ENCODE measurements at regions not wholly inside any gene's neighbourhood (a gene's known extent, or its start where the extent isn't known, plus 50 kb on each side); places are given as distances from the start of the nearest gene placed in this dataset.

- BruUV-seq (replicated peaks): no TSS peak
- Histone ChIP-seq H3K4me2 (no peak overlapping the region), H3K27ac (no peak overlapping the region), H3K27me3 (ENCODE audit: insufficient read depth, low read depth) (peaks cover 42% of the 10 kb centered on the region), H3K4me3 (no peak overlapping the region), H3F3A (ENCODE audit: insufficient read depth, low read depth) (no peaks in the 10 kb centered on the region), H3K79me2 (ENCODE audit: low read depth) (no peaks in the 10 kb centered on the region), H3K9me2 (ENCODE audit: insufficient read depth) (no peaks in the 10 kb centered on the region), H3K9me3 (ENCODE audit: insufficient read depth, low read depth) (no peaks in the 10 kb centered on the region), H4K20me1 (ENCODE audit: insufficient read depth) (no peaks in the 10 kb centered on the region; the same call in 1 of the 2 replicates), H3K36me3 (ENCODE audit: low read depth) (no peaks in the 10 kb centered on the region), H3K4me1 (replicated peaks; ENCODE audit: insufficient read depth) (no peaks in the 10 kb centered on the region), H2AFZ (no peak overlapping the region)
- intact Hi-C loops (cut with micrococcal nuclease; ENCODE audit: unreplicated experiment): no loop called here
- TF ChIP-seq, protein P1, sequence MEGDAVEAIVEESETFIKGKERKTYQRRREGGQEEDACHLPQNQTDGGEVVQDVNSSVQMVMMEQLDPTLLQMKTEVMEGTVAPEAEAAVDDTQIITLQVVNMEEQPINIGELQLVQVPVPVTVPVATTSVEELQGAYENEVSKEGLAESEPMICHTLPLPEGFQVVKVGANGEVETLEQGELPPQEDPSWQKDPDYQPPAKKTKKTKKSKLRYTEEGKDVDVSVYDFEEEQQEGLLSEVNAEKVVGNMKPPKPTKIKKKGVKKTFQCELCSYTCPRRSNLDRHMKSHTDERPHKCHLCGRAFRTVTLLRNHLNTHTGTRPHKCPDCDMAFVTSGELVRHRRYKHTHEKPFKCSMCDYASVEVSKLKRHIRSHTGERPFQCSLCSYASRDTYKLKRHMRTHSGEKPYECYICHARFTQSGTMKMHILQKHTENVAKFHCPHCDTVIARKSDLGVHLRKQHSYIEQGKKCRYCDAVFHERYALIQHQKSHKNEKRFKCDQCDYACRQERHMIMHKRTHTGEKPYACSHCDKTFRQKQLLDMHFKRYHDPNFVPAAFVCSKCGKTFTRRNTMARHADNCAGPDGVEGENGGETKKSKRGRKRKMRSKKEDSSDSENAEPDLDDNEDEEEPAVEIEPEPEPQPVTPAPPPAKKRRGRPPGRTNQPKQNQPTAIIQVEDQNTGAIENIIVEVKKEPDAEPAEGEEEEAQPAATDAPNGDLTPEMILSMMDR (conservative IDR thresholded peaks at IDR 0.05): no peak
- no peak for TF ChIP-seq EZH2 (IDR thresholded peaks at IDR 0.05; ENCODE audit: low read depth)
- CTCF ChIA-PET: no interaction called here
- POLR2A ChIA-PET (ENCODE audit: unreplicated experiment): no interaction called here
- no peak for DNase-seq
These were observed 614.7 kb downstream of the EBF1 start for GRCh38 chr5:158485047-158485446.

GRCh38 chr5:158484150-158484549, 615.6 kb downstream of the EBF1 start:
- no peaks in the 10 kb centered on the region for H3F3A ChIP-seq (ENCODE audit: insufficient read depth, low read depth)
- no peak overlapping the region for H2AFZ ChIP-seq
- peaks cover 45% of the 10 kb centered on the region for H3K27me3 ChIP-seq (ENCODE audit: insufficient read depth, low read depth)
- H3K27ac ChIP-seq: no peak overlapping the region
- H4K20me1 ChIP-seq (ENCODE audit: insufficient read depth): no peaks in the 10 kb centered on the region; the same call in 1 of the 2 replicates
- no peaks in the 10 kb centered on the region for H3K36me3 ChIP-seq (ENCODE audit: low read depth)
- CTCF ChIA-PET: no interaction called here
- no peak overlapping the region for H3K4me3 ChIP-seq
- H3K9me3 ChIP-seq (ENCODE audit: insufficient read depth, low read depth): no peaks in the 10 kb centered on the region
- H3K4me1 ChIP-seq (replicated peaks; ENCODE audit: insufficient read depth): no peaks in the 10 kb centered on the region
- TF ChIP-seq, protein P1 (conservative IDR thresholded peaks at IDR 0.05): no peak
- TF ChIP-seq EZH2 (IDR thresholded peaks at IDR 0.05; ENCODE audit: low read depth): no peak
- H3K9me2 ChIP-seq (ENCODE audit: insufficient read depth): no peaks in the 10 kb centered on the region
- POLR2A ChIA-PET (ENCODE audit: unreplicated experiment): interaction anchor here (0.6 kb wide), 1 partner anchor 8 kb away, joined by 5 read pairs; no protein-coding TSS in a partner anchor
- no peaks in the 10 kb centered on the region for H3K79me2 ChIP-seq (ENCODE audit: low read depth)
- intact Hi-C loops (cut with micrococcal nuclease; ENCODE audit: unreplicated experiment): no loop called here
- no peak for DNase-seq
- no peak overlapping the region for H3K4me2 ChIP-seq
- no TSS peak for BruUV-seq (replicated peaks)

DNA sequence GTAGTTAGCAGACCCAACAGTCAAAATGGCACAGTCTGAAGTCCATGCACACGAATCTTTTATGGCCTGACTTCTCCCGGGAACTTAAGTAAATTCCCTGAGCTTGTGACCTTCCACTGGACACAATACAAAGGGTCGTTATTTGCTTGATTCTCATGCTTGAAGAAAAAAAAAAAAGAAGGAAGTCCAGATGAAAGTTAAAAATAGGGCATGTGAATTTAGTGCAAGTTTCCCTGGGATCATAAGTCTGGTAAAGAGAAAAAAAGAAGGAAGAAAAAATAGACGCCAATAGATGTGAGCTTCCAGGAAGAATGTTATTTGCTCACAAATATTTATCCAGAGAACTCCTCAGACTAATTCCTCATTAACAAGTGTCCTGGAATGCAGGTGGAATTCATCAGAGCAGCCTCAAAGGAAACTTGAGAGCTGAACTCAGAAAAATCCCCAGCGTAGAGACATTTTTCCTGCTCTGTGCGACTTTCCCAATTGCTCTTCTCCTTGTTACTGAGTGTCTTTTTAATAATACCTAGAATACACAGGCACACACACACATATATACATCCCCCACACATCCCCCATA, 616.3 kb downstream of the EBF1 start:
- no peaks in the 10 kb centered on the region for H3K9me2 ChIP-seq (ENCODE audit: insufficient read depth)
- no peak for DNase-seq
- intact Hi-C loops (cut with micrococcal nuclease; ENCODE audit: unreplicated experiment): no loop called here
- no TSS peak for BruUV-seq (replicated peaks)
- TF ChIP-seq, protein P1 (conservative IDR thresholded peaks at IDR 0.05): no peak
- TF ChIP-seq EZH2 (IDR thresholded peaks at IDR 0.05; ENCODE audit: low read depth): no peak
- no peaks in the 10 kb centered on the region for H3K9me3 ChIP-seq (ENCODE audit: insufficient read depth, low read depth)
- H2AFZ ChIP-seq: no peak overlapping the region
- H4K20me1 ChIP-seq (ENCODE audit: insufficient read depth): no peaks in the 10 kb centered on the region; the same call in 1 of the 2 replicates
- H3K27me3 ChIP-seq (ENCODE audit: insufficient read depth, low read depth): peaks cover 45% of the 10 kb centered on the region
- ChIA-PET CTCF (no interaction called here), POLR2A (ENCODE audit: unreplicated experiment) (no interaction called here)
- H3F3A ChIP-seq (ENCODE audit: insufficient read depth, low read depth): no peaks in the 10 kb centered on the region
- no peaks in the 10 kb centered on the region for H3K79me2 ChIP-seq (ENCODE audit: low read depth)
- H3K4me1 ChIP-seq (replicated peaks; ENCODE audit: insufficient read depth): no peaks in the 10 kb centered on the region
- H3K27ac ChIP-seq: no peak overlapping the region
- H3K36me3 ChIP-seq (ENCODE audit: low read depth): no peaks in the 10 kb centered on the region
- no peak overlapping the region for H3K4me3 ChIP-seq
- no peak overlapping the region for H3K4me2 ChIP-seq
